Mesendoderm (in vitro differentiated cells): ENCODE measurements at regions not wholly inside any gene's neighbourhood (a gene's known extent, or its start where the extent isn't known, plus 50 kb on each side); places are given as distances from the start of the nearest gene placed in this dataset.
A peak's percentile ranks its signal among the peaks of the same experiment; 100 is the strongest.

ENCODE experiments used
- DNase-seq: peaks from one replicate; pipeline ENCODE4 v3.0.0; 2013
- H2AK5ac ChIP-seq: 2 replicates; pipeline ENCODE4 v1.6.1; 2013; ENCODE audit warnings: low read length, inconsistent platforms
- H2BK120ac ChIP-seq: 2 replicates; pipeline ENCODE4 v1.6.1; 2013; ENCODE audit warnings: low read depth, mild to moderate bottlenecking, low read length, moderate library complexity, mixed read lengths
- H2BK15ac ChIP-seq: replicated peaks from 2 replicates; pipeline ENCODE4 v1.6.1; 2013; ENCODE audit warnings: low read depth, mild to moderate bottlenecking, moderate library complexity
- H2BK5ac ChIP-seq: 2 replicates; pipeline ENCODE4 v1.6.1; 2013; ENCODE audit warnings: low read length, inconsistent platforms
- H3K18ac ChIP-seq: 2 replicates; pipeline ENCODE4 v1.6.1; 2013; ENCODE audit warnings: mild to moderate bottlenecking, low read length, mixed read lengths
- H3K23ac ChIP-seq: one replicate; pipeline ENCODE4 v1.6.1; 2013; ENCODE audit warnings: low read length
- H3K27ac ChIP-seq: 2 replicates; pipeline ENCODE4 v1.5.1; 2013; ENCODE audit warnings: low read depth, mild to moderate bottlenecking, inconsistent platforms, low read length, moderate library complexity
- H3K27me3 ChIP-seq: 2 replicates; pipeline ENCODE4 v1.6.1; 2013; ENCODE audit warnings: low read length, control low read depth, mild to moderate bottlenecking, inconsistent platforms; ENCODE audit not compliant: insufficient read depth, poor library complexity
- H3K36me3 ChIP-seq: 2 replicates; pipeline ENCODE4 v1.6.1; 2013; ENCODE audit warnings: low read length, inconsistent platforms; ENCODE audit not compliant: control insufficient read depth, insufficient read depth
- H3K4ac ChIP-seq: one replicate; pipeline ENCODE4 v1.6.1; 2013; ENCODE audit warnings: low read depth, mild to moderate bottlenecking, low read length, moderate library complexity
- H3K4me1 ChIP-seq: 2 replicates; pipeline ENCODE4 v1.6.1; 2013; ENCODE audit warnings: low read depth, low read length, inconsistent platforms; ENCODE audit not compliant: control insufficient read depth
- H3K4me2 ChIP-seq: 2 replicates; pipeline ENCODE4 v1.6.1; 2013; ENCODE audit warnings: low read length
- H3K4me3 ChIP-seq: 2 replicates; pipeline ENCODE4 v1.5.1; 2013; ENCODE audit warnings: mild to moderate bottlenecking, low read length
- H3K56ac ChIP-seq: one replicate; pipeline ENCODE4 v1.6.1; 2013; ENCODE audit warnings: low read length
- H3K79me1 ChIP-seq: 2 replicates; pipeline ENCODE4 v1.6.1; 2013; ENCODE audit warnings: low read length, inconsistent platforms
- H3K79me2 ChIP-seq: 2 replicates; pipeline ENCODE4 v1.6.1; 2013; ENCODE audit warnings: mild to moderate bottlenecking, low read length; ENCODE audit not compliant: control insufficient read depth, insufficient read depth
- H3K9ac ChIP-seq: 2 replicates; pipeline ENCODE4 v1.6.1; 2013; ENCODE audit warnings: low read length, inconsistent platforms
- H4K5ac ChIP-seq: one replicate; pipeline ENCODE4 v1.6.1; 2013; ENCODE audit warnings: low read length
- H4K8ac ChIP-seq: one replicate; pipeline ENCODE4 v1.6.1; 2013; ENCODE audit warnings: low read depth, mild to moderate bottlenecking, control low read depth, low read length, moderate library complexity
- WGBS: extraction: QIAGEN DNeasy Blood & Tissue Kit; methylation state at CpG from one replicate; pipeline ENCODE4 v1.1.7; 2013; ENCODE audit warnings: low lambda C conversion rate, missing lambda C conversion rate; ENCODE audit not compliant: insufficient coverage; ENCODE audit errors: extremely low coverage; 5-methylcytosine and 5-hydroxymethylcytosine counted together

DNA sequence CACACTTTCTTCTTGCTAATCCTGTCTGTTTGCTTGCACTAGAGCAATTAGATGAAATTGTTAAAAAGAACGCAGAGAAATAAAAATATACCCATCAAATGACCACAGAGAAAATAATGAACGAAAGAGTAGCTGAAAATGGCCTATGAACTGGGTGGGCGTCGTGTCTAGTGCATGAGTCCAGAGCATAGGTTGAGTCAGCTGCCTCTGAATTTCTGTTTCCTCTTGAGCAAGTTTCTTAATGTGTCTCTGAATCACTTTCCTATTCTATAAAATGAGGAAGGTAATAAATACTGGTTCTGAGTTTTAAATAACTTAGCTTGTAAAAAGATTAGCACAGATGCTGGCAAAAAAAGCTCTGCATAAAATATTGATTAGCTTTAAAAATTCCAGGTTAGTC, 75.0 kb downstream of the POM121L12 start:
- Histone ChIP-seq H4K8ac (no peak overlapping the region), H3K18ac (no peak overlapping the region), H3K79me2 (no peaks in the 10 kb centered on the region), H2BK5ac (no peak overlapping the region), H3K4me1 (peaks cover 2% of the 10 kb centered on the region), H3K27me3 (no peaks in the 10 kb centered on the region), H2AK5ac (no peak overlapping the region), H2BK15ac (no peak overlapping the region), H3K9ac (no peak overlapping the region), H3K4me2 (no peak overlapping the region), H4K5ac (no peak overlapping the region), H3K4ac (no peak overlapping the region), H3K27ac (no peak overlapping the region), H3K79me1 (no peaks in the 10 kb centered on the region), H3K23ac (no peak overlapping the region), H3K56ac (no peak overlapping the region), H3K4me3 (no peak overlapping the region), H2BK120ac (no peak overlapping the region), H3K36me3 (no peaks in the 10 kb centered on the region)
- no peak for DNase-seq
- whole genome bisulfite sequencing: no CpG with 5 or more reads among the region's 4 CpGs

DNA sequence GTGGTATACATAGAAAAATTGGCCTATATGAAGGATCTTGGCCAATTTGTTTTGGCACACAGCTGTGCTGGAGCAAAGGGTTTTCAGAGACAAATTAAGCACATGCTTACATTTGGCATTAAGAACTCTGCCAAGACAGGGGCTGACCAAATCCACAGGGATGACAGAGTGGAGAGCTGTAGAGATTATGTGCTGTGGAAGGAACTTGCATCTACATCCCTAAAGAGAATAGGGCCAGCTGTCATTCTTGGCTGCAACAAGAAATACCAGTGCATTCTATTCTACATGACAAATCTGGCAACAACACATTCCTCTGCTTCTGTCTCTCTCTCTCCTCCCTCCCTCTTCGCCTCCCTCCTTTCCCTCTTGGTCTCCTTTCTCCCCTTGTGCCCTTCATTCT, 75.6 kb downstream of the POM121L12 start:
- Histone ChIP-seq H3K27me3 (no peaks in the 10 kb centered on the region), H3K79me1 (no peaks in the 10 kb centered on the region), H3K56ac (no peak overlapping the region), H3K4me3 (no peak overlapping the region), H3K18ac (no peak overlapping the region), H3K4me2 (no peak overlapping the region), H4K8ac (no peak overlapping the region), H2BK120ac (no peak overlapping the region), H3K27ac (no peak overlapping the region), H3K79me2 (no peaks in the 10 kb centered on the region), H2BK5ac (no peak overlapping the region), H4K5ac (no peak overlapping the region), H3K36me3 (no peaks in the 10 kb centered on the region), H3K23ac (no peak overlapping the region), H2BK15ac (no peak overlapping the region), H3K4me1 (peaks cover 2% of the 10 kb centered on the region), H3K9ac (no peak overlapping the region), H3K4ac (no peak overlapping the region), H2AK5ac (no peak overlapping the region)
- no CpG with 5 or more reads among the region's 1 CpG for WGBS
- no peak for DNase-seq

DNA sequence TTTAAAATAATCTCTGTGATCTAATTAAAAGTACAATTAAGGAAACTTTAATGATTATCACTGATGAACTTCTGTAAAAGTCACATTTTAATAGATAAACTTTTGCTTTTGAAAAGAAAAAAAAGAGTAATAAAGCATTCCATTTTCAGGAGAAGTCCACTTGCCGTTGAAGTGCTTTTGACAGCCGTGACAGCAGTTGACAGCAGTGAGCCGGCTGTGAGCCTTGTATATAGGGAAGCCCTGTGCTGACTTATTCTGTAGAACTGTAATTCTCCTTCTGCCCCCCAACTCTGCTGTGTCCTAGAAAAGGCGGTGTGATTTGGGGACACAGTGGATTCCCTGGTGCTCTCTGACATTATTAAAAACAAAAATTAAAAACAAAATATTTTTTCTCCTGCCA, 78.0 kb downstream of the POM121L12 start:
- Histone ChIP-seq H3K23ac (no peak overlapping the region), H3K4me3 (no peak overlapping the region), H3K56ac (no peak overlapping the region), H2BK15ac (no peak overlapping the region), H3K18ac (no peak overlapping the region), H2BK5ac (no peak overlapping the region), H3K79me1 (no peaks in the 10 kb centered on the region), H3K27ac (no peak overlapping the region), H4K8ac (no peak overlapping the region), H2BK120ac (no peak overlapping the region), H4K5ac (no peak overlapping the region), H3K9ac (no peak overlapping the region), H3K4me1 (peaks cover 2% of the 10 kb centered on the region), H3K4me2 (no peak overlapping the region), H3K27me3 (no peaks in the 10 kb centered on the region), H3K36me3 (no peaks in the 10 kb centered on the region), H3K79me2 (no peaks in the 10 kb centered on the region), H2AK5ac (no peak overlapping the region), H3K4ac (no peak overlapping the region)
- DNase-seq: no peak
- WGBS: no CpG with 5 or more reads among the region's 4 CpGs

DNA sequence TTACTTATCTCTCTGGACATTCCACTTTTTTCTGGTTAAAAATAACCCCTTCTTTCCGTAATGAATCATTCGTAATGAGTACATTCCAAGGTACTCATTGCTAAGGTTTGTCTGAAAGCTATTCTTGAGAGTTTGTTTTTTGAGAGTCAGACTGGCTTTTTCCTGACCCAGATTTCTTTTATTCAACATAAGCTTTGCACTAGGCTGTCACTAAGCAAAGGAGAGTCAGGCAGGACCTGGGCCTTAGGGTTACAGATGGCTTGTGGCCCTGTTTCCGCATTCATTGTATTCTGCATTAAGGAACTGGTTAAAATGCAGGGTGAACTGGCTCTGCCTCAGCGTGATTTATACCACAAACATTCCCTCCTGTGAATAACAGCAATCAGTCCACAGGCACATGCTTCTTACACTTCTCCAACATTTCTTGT, 84.1 kb downstream of the POM121L12 start:
- no peaks in the 10 kb centered on the region for H3K79me2 ChIP-seq
- no peak for DNase-seq
- H2AK5ac ChIP-seq: no peak overlapping the region
- H3K9ac ChIP-seq: no peak overlapping the region
- H3K27ac ChIP-seq: no peak overlapping the region
- no peaks in the 10 kb centered on the region for H3K27me3 ChIP-seq
- H3K18ac ChIP-seq: peak overlapping the region; percentile 60
- no peak overlapping the region for H3K23ac ChIP-seq
- no peak overlapping the region for H2BK120ac ChIP-seq
- no peak overlapping the region for H3K4me2 ChIP-seq
- H3K4me3 ChIP-seq: no peak overlapping the region
- H2BK5ac ChIP-seq: no peak overlapping the region
- peaks cover under 1% of the 10 kb centered on the region for H3K4me1 ChIP-seq
- H3K36me3 ChIP-seq: no peaks in the 10 kb centered on the region
- WGBS: no CpG with 5 or more reads among the region's 4 CpGs
- H4K5ac ChIP-seq: no peak overlapping the region
- peak overlapping the region; percentile 88 for H2BK15ac ChIP-seq
- no peaks in the 10 kb centered on the region for H3K79me1 ChIP-seq
- H3K56ac ChIP-seq: no peak overlapping the region
- H3K4ac ChIP-seq: peak overlapping the region; percentile 3
- no peak overlapping the region for H4K8ac ChIP-seq

DNA sequence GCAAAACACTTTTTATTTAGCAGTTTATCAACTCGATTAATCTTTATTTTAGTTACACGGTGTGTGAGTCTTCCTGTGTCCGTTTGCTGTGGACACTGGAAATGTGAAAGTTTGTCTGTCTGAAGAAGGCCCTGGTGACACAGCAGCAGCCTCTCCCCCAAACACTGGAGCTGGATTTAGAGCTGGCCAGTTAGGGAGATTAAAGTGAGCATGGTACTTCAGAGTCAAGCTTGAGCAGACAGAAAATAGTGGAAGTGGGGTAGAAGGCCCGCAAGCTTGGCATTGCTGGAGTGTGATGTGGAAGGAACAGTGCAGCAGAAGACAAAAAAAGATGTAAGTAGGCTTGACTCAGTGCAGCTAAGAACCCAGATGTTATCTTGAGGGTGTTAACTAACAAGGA, 85.9 kb downstream of the POM121L12 start:
- Histone ChIP-seq H3K27me3 (no peaks in the 10 kb centered on the region), H3K18ac (no peak overlapping the region), H2AK5ac (no peak overlapping the region), H4K5ac (no peak overlapping the region), H3K27ac (no peak overlapping the region), H2BK5ac (no peak overlapping the region), H2BK15ac (no peak overlapping the region), H3K9ac (no peak overlapping the region), H3K56ac (no peak overlapping the region), H3K79me2 (no peaks in the 10 kb centered on the region), H3K79me1 (no peaks in the 10 kb centered on the region), H2BK120ac (no peak overlapping the region), H3K4me3 (no peak overlapping the region), H3K4me2 (no peak overlapping the region), H3K36me3 (no peaks in the 10 kb centered on the region), H4K8ac (no peak overlapping the region), H3K4ac (no peak overlapping the region), H3K4me1 (no peaks in the 10 kb centered on the region), H3K23ac (no peak overlapping the region)
- DNase-seq: no peak
- WGBS: no CpG with 5 or more reads among the region's 4 CpGs

DNA sequence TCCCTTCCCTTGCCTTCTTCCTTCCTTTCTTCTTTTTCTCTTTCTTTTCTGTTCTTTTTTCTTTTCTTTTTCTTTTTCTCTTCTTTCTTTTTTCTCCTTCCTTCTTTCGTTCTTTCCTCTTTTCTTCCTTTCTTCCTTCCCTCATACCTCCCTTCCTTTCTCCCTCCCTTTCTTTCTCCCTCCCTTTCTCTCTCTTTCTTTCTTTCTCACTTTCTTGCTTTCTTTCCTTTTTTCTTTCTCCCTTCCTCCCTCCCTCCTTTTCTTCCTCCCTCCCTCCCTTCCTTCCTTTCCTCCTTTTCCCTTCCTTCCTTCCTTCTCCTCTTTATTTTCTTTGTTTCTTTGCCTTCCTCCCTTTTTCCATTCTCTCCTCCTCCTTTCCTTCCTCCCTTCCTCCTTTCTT, 96.3 kb downstream of the POM121L12 start:
- Histone ChIP-seq H3K4ac (no peak overlapping the region), H3K27ac (no peak overlapping the region), H2BK120ac (no peak overlapping the region), H3K56ac (no peak overlapping the region), H3K36me3 (no peaks in the 10 kb centered on the region), H4K8ac (no peak overlapping the region), H2AK5ac (no peak overlapping the region), H3K23ac (no peak overlapping the region), H2BK5ac (no peak overlapping the region), H3K79me2 (no peaks in the 10 kb centered on the region), H4K5ac (no peak overlapping the region), H2BK15ac (no peak overlapping the region), H3K79me1 (no peaks in the 10 kb centered on the region), H3K18ac (no peak overlapping the region), H3K4me3 (no peak overlapping the region), H3K9ac (no peak overlapping the region), H3K27me3 (no peaks in the 10 kb centered on the region), H3K4me1 (no peaks in the 10 kb centered on the region), H3K4me2 (no peak overlapping the region)
- WGBS: 100% methylated on average over 1 of the region's 1 CpG
- DNase-seq: no peak
